Stomach (tissue), 8 donors: ENCODE measurements at regions not wholly inside any gene's neighbourhood (a gene's known extent, or its start where the extent isn't known, plus 50 kb on each side); places are given as distances from the start of the nearest gene placed in this dataset.

Experiments
- DNase-seq, 2 donors: peaks; one replicate each; pipeline versions ENCODE4 v3.0.0 to v3.0.0-alpha.2; 2013 to 2019
- H3K27ac ChIP-seq, 5 donors: fragments of 200-600 bp in 4 of 5; sonication (generic) in 4 of 5; one replicate each; pipeline ENCODE4 v1.5.1; 2013 to 2019; ENCODE audit warnings: mild to moderate bottlenecking in 1 of 5, moderate library complexity in 1 of 5
- H3K27me3 ChIP-seq, 3 donors: fragments of 200-600 bp; sonication (generic); one replicate each; pipeline ENCODE4 v1.5.1; 2017 to 2019; ENCODE audit warnings: mixed run types in 1 of 3
- H3K36me3 ChIP-seq, 4 donors: fragments of 200-600 bp; sonication (generic); 1 replicate in 3 of 4; 2 replicates in 1 of 4; pipeline ENCODE4 v1.5.1; 2016 to 2019
- H3K4me1 ChIP-seq, 4 donors: fragments of 200-600 bp; sonication (generic); one replicate each; pipeline ENCODE4 v1.5.1; 2016 to 2019
- H3K4me3 ChIP-seq, 4 donors: fragments of 200-600 bp; sonication (generic) in 3 of 4; one replicate each; pipeline ENCODE4 v1.5.1; 2016 to 2019; ENCODE audit warnings: mild to moderate bottlenecking in 1 of 4
- H3K9me3 ChIP-seq, 4 donors: fragments of 200-600 bp; sonication (generic); one replicate each; pipeline ENCODE4 v1.5.1; 2016 to 2019
- CTCF ChIP-seq, 7 experiments: fragments of 450-650 bp in 4 of 7; fragments of 200-600 bp in 3 of 7; sonication (generic) in 3 of 7; IDR thresholded peaks; one replicate each; pipeline ENCODE4 v1.5.1; 2016 to 2019; ENCODE audit warnings: antibody characterized with exemption in 7 of 7, control low read depth in 2 of 7, mild to moderate bottlenecking in 1 of 7
- EP300 ChIP-seq: sonication (generic); formaldehyde crosslinking; IDR thresholded peaks from one replicate; pipeline ENCODE4 v1.6.1; 2017; ENCODE audit warnings: antibody characterized with exemption
- POLR2A ChIP-seq, 4 donors: fragments of 450-650 bp; IDR thresholded peaks; one replicate each; pipeline ENCODE4 v1.6.1; 2016; ENCODE audit warnings: antibody characterized with exemption in 4 of 4, control low read depth in 2 of 4, mild to moderate bottlenecking in 1 of 4, moderate library complexity in 1 of 4
- POLR2AphosphoS5 ChIP-seq, 3 donors: sonication (generic); formaldehyde crosslinking; IDR thresholded peaks; one replicate each; pipeline ENCODE4 v1.6.1; 2016; ENCODE audit warnings: antibody characterized with exemption in 3 of 3
- whole genome bisulfite sequencing, 5 donors: extraction: QIAGEN DNeasy Blood & Tissue Kit in 3 of 5; methylation state at CpG; one replicate each; pipeline versions ENCODE4 v1.1.5 to v1.1.7; 2013 to 2018; 5-methylcytosine and 5-hydroxymethylcytosine counted together
- intact Hi-C: fragments of 100-400 bp; cut with DNase I; formaldehyde crosslinking; loops from one replicate; pipeline ENCODE4 v1.15.1; 2023; ENCODE audit warnings: low total_unique reads
- donor health status: healthy with polysubstance abuse.
- donor health status: Bipolar disorder and iron deficiency.
- donor health status: healthy.

GRCh38 chr2:150872756-150873395 is 385.4 kb upstream of the RND3 start:
- DNase-seq, result peak in 1 of 2 donors; percentile 40
- 40 to 50% (median 42%) methylated on average over 5 of the region's 5 CpGs for WGBS, 5 donors
- TF ChIP-seq POLR2A (IDR thresholded peaks at IDR 0.05) (no peak), EP300 (no peak), POLR2AphosphoS5 (IDR thresholded peaks at IDR 0.05) (no peak)
- Histone ChIP-seq H3K36me3 (no peaks in the 10 kb centered on the region), H3K4me1 (no peaks in the 10 kb centered on the region), H3K27ac (no peak overlapping the region), H3K27me3 (no peaks in the 10 kb centered on the region), H3K4me3 (no peak overlapping the region), H3K9me3 (no peaks in the 10 kb centered on the region)
- intact Hi-C loops, result no loop called here

- TF ChIP-seq CTCF (IDR thresholded peaks at IDR 0.05), result no peak
- TF ChIP-seq POLR2A (IDR thresholded peaks at IDR 0.05), result no peak
- no peak for TF ChIP-seq EP300
- no peak for TF ChIP-seq POLR2AphosphoS5 (IDR thresholded peaks at IDR 0.05)
- DNase-seq, result no peak
- Histone ChIP-seq H3K4me3 (no peak overlapping the region), H3K27ac (no peak overlapping the region), H3K4me1 (no peaks in the 10 kb centered on the region), H3K27me3 (no peaks in the 10 kb centered on the region), H3K36me3 (no peaks in the 10 kb centered on the region), H3K9me3 (peaks cover 0 to 18% (median 5%) of the 10 kb centered on the region in 4 donors)
- intact Hi-C loops, result no loop called here
These were observed 379.0 kb upstream of the RND3 start for GRCh38 chr2:150866431-150866830.

GRCh38 chr2:150863691-150864090 is 376.2 kb upstream of the RND3 start:
- TF ChIP-seq POLR2AphosphoS5 (IDR thresholded peaks at IDR 0.05) (no peak), CTCF (IDR thresholded peaks at IDR 0.05) (no peak)
- no peak for DNase-seq

GRCh38 chr2:150860301-150860700 is 372.8 kb upstream of the RND3 start:
- Histone ChIP-seq H3K9me3 (peaks cover 0 to 14% (median 5%) of the 10 kb centered on the region in 4 donors), H3K4me1 (no peaks in the 10 kb centered on the region), H3K27me3 (no peaks in the 10 kb centered on the region), H3K36me3 (no peaks in the 10 kb centered on the region), H3K27ac (no peak overlapping the region), H3K4me3 (no peak overlapping the region)
- TF ChIP-seq CTCF (IDR thresholded peaks at IDR 0.05) (no peak), POLR2AphosphoS5 (IDR thresholded peaks at IDR 0.05) (no peak), POLR2A (IDR thresholded peaks at IDR 0.05) (no peak), EP300 (no peak)
- WGBS, 5 donors, result 42 to 57% (median 51%) methylated on average over 3 of the region's 3 CpGs
- no peak for DNase-seq
- intact Hi-C loops, result no loop called here

More at GRCh38 chr2:150863691-150864090, 376.2 kb upstream of the RND3 start:
- H3K4me1 ChIP-seq, result no peaks in the 10 kb centered on the region
- H3K27me3 ChIP-seq, result no peaks in the 10 kb centered on the region
- peaks cover 0 to 18% (median 5%) of the 10 kb centered on the region in 4 donors for H3K9me3 ChIP-seq
- H3K36me3 ChIP-seq, result no peaks in the 10 kb centered on the region
- no peak overlapping the region for H3K4me3 ChIP-seq
- no peak overlapping the region for H3K27ac ChIP-seq
- intact Hi-C loops, result no loop called here

GRCh38 chr2:150859877-150860276 is 372.4 kb upstream of the RND3 start:
- Histone ChIP-seq H3K4me1 (no peaks in the 10 kb centered on the region), H3K27me3 (no peaks in the 10 kb centered on the region), H3K4me3 (no peak overlapping the region), H3K36me3 (no peaks in the 10 kb centered on the region), H3K9me3 (peaks cover 0 to 14% (median 5%) of the 10 kb centered on the region in 4 donors), H3K27ac (no peak overlapping the region)
- TF ChIP-seq POLR2AphosphoS5 (IDR thresholded peaks at IDR 0.05) (no peak), CTCF (IDR thresholded peaks at IDR 0.05) (no peak), EP300 (no peak), POLR2A (IDR thresholded peaks at IDR 0.05) (no peak)
- no peak for DNase-seq
- intact Hi-C loops, result no loop called here
